HepG2 (cell line): ENCODE measurements at regions not wholly inside any gene's neighbourhood (a gene's known extent, or its start where the extent isn't known, plus 50 kb on each side); places are given as distances from the start of the nearest gene placed in this dataset.

Experiments used
- ATAC-seq: fragments of 200-7000 bp; cut with Tn5 transposase; 3 replicates; pipeline ENCODE4 v1.9.1; 2020; ENCODE audit warnings: mild to moderate bottlenecking, moderate library complexity
- BruUV-seq: library from RNA; stranded (reverse); fragments of 400-500 nt; replicated peaks from 2 replicates; lab custom pipeline; 2021; lab: Mats Ljungman, UMichigan
- CTCF ChIA-PET: fragments of 300-600 bp; formaldehyde crosslinking; extraction: SDS; loops from one replicate; lab custom pipeline; 2021; ENCODE audit warnings: low total read pairs, inconsistent platforms, low intra/inter-chr PET ratio; lab: Yijun Ruan, JAX
- POLR2A ChIA-PET: fragments of 350-600 bp; sonication (Branson Sonifier 250); formaldehyde crosslinking; loops from one replicate; lab custom pipeline; 2020; ENCODE audit warnings: antibody characterized with exemption, inconsistent platforms; lab: Yijun Ruan, JAX
- DNase-seq: peaks from one replicate; pipeline ENCODE4 v3.0.0-alpha.2; 2015; ENCODE audit warnings: low spot score
- FAIRE-seq: peaks from 3 replicates; lab custom pipeline; 2011; peaks lifted over from hg19 to GRCh38; lab: Jason Lieb, UNC
- H2AFZ ChIP-seq: one replicate; pipeline ENCODE4 v1.6.1; 2011; ENCODE audit warnings: low read length, inconsistent platforms
- H3K27ac ChIP-seq: fragments of 300-600 bp; 3 replicates; pipeline ENCODE4 v1.8.0; 2011; ENCODE audit warnings: mixed run types, mild to moderate bottlenecking, mixed read lengths, low read length, inconsistent platforms; ENCODE audit not compliant: insufficient read depth; ENCODE audit errors: extremely low read length
- H3K27me3 ChIP-seq, 2 experiments: fragments of 200-600 bp in 1 of 2; 2 replicates in 1 of 2; 3 replicates in 1 of 2; pipeline versions ENCODE4 v1.6.0 to v1.8.0; 2011; ENCODE audit warnings: low read length in 2 of 2, mild to moderate bottlenecking in 2 of 2, moderate library complexity in 2 of 2, inconsistent platforms in 1 of 2; ENCODE audit not compliant: insufficient read depth in 2 of 2, control insufficient read depth in 1 of 2
- H3K36me3 ChIP-seq, 2 experiments: fragments of 200-600 bp in 1 of 2; replicated peaks in 1 of 2; 2 replicates in 1 of 2; 3 replicates in 1 of 2; pipeline versions ENCODE4 v1.5.1 to v1.8.0; 2011; ENCODE audit warnings: low read length in 2 of 2, inconsistent platforms in 1 of 2; ENCODE audit not compliant: insufficient read depth in 2 of 2, control insufficient read depth in 1 of 2
- H3K4me1 ChIP-seq: 2 replicates; pipeline ENCODE4 v1.5.1; 2012; ENCODE audit warnings: low read length, inconsistent platforms; ENCODE audit not compliant: insufficient read depth
- H3K4me2 ChIP-seq: 2 replicates; pipeline ENCODE4 v1.6.0; 2011; ENCODE audit warnings: low read depth, low read length, inconsistent platforms
- H3K4me3 ChIP-seq, 3 experiments: fragments of 200-600 bp in 1 of 3; sonication (generic), shearing (Covaris generic) in 1 of 3; replicated peaks in 1 of 3; 2 replicates each; pipeline ENCODE4 v1.5.1; 2011 to 2016; ENCODE audit warnings: low read length in 3 of 3, inconsistent platforms in 2 of 3, low read depth in 2 of 3, mild to moderate bottlenecking in 2 of 3, control low read depth in 1 of 3, mixed read lengths in 1 of 3; ENCODE audit not compliant: insufficient read depth in 1 of 3
- H3K79me2 ChIP-seq: one replicate; pipeline ENCODE4 v1.6.1; 2011; ENCODE audit warnings: low read length, inconsistent platforms; ENCODE audit not compliant: insufficient read depth
- H3K9ac ChIP-seq: 2 replicates; pipeline ENCODE4 v1.6.0; 2011; ENCODE audit warnings: mild to moderate bottlenecking, low read depth, low read length, inconsistent platforms; ENCODE audit not compliant: insufficient read depth
- H3K9me3 ChIP-seq: 2 replicates; pipeline ENCODE4 v1.5.1; 2012; ENCODE audit warnings: mild to moderate bottlenecking, low read length
- H4K20me1 ChIP-seq: 2 replicates; pipeline ENCODE4 v1.6.0; 2011; ENCODE audit warnings: inconsistent platforms, mild to moderate bottlenecking, low read length, moderate library complexity; ENCODE audit not compliant: insufficient read depth
- CBX5 ChIP-seq: sonication (generic); formaldehyde crosslinking; IDR thresholded peaks from 2 replicates; pipeline ENCODE4 v1.4.0; 2020; ENCODE audit warnings: missing genetic modification reagents, borderline replicate concordance
- DPF2 ChIP-seq: sonication (generic); formaldehyde crosslinking; IDR thresholded peaks from 2 replicates; pipeline ENCODE4 v1.4.0; 2020; ENCODE audit warnings: mild to moderate bottlenecking, low read depth, missing genetic modification reagents, borderline replicate concordance
- FOXP1 ChIP-seq, 2 experiments: fragments of 450-650 bp in 1 of 2; IDR thresholded peaks; 2 replicates each; pipeline ENCODE4 v1.6.1; 2017 to 2018; ENCODE audit warnings: antibody characterized with exemption in 1 of 2
- KLF16 ChIP-seq, 2 experiments: sonication (generic) in 1 of 2; formaldehyde crosslinking in 1 of 2; IDR thresholded peaks; 2 replicates each; pipeline versions ENCODE4 v1.6.1 to v1.8.0; 2016 to 2023; ENCODE audit warnings: missing genetic modification reagents in 2 of 2, missing compliant biosample characterization in 1 of 2
- NAIF1 ChIP-seq: sonication (generic); formaldehyde crosslinking; IDR thresholded peaks from 2 replicates; pipeline ENCODE4 v1.5.0; 2020; ENCODE audit warnings: mild to moderate bottlenecking, missing genetic modification reagents, borderline replicate concordance
- NCOA2 ChIP-seq: sonication (generic); formaldehyde crosslinking; IDR thresholded peaks from 2 replicates; pipeline ENCODE4 v1.8.0; 2022; ENCODE audit warnings: inconsistent platforms
- RAD51 ChIP-seq: fragments of 450-650 bp; IDR thresholded peaks from 2 replicates; pipeline ENCODE4 v1.6.1; 2016; ENCODE audit warnings: borderline replicate concordance
- RXRA ChIP-seq: sonication (generic); formaldehyde crosslinking; IDR thresholded peaks from 2 replicates; pipeline ENCODE4 v1.5.1; 2020; ENCODE audit warnings: missing genetic modification reagents
- SMAD3 ChIP-seq: sonication (generic); formaldehyde crosslinking; IDR thresholded peaks from 2 replicates; pipeline ENCODE4 v1.4.0; 2020; ENCODE audit warnings: missing genetic modification reagents
- SRSF4 ChIP-seq: fragments of 200-400 bp; formaldehyde crosslinking; IDR thresholded peaks from one replicate; pipeline ENCODE4 v1.6.1; 2018; ENCODE audit warnings: mild to moderate bottlenecking, low read depth, low read length, moderate library complexity; ENCODE audit not compliant: poor library complexity, severe bottlenecking
- ZNF20 ChIP-seq: sonication (generic); formaldehyde crosslinking; IDR thresholded peaks from 2 replicates; pipeline ENCODE4 v1.4.0; 2020; ENCODE audit warnings: mild to moderate bottlenecking, moderate library complexity, missing genetic modification reagents
- ZNF331 ChIP-seq: sonication (generic); formaldehyde crosslinking; IDR thresholded peaks from 2 replicates; pipeline ENCODE4 v1.4.0; 2020; ENCODE audit warnings: missing genetic modification reagents
- ZNF432 ChIP-seq: sonication (generic); formaldehyde crosslinking; IDR thresholded peaks from 2 replicates; pipeline ENCODE4 v1.5.0; 2020; ENCODE audit warnings: missing genetic modification reagents, mild to moderate bottlenecking, borderline replicate concordance
- whole genome bisulfite sequencing: methylation state at CpG from one replicate; pipeline ENCODE4 v1.1.6; 2017; ENCODE audit warnings: low lambda C conversion rate; 5-methylcytosine and 5-hydroxymethylcytosine counted together
- in situ Hi-C: cut with HindIII; loops from 2 replicates; pipeline ENCODE4 v1.10.0; 2017; ENCODE audit warnings: low pct_unique_long_range_greater_than_20kb; ENCODE audit not compliant: extremely low pct_ligation_motif_present
- intact Hi-C: fragments of 100-400 bp; cut with micrococcal nuclease; formaldehyde crosslinking; loops from one replicate; pipeline ENCODE4 v1.10.0; 2022; ENCODE audit not compliant: unreplicated experiment
- TF ChIP-seq, protein P1 (sequence below): sonication (generic); formaldehyde crosslinking; IDR thresholded peaks from 2 replicates; pipeline ENCODE4 v1.5.0; 2020; ENCODE audit warnings: mild to moderate bottlenecking, low read depth, missing genetic modification reagents, borderline replicate concordance
- TF ChIP-seq, protein P2 (sequence below): sonication (generic); formaldehyde crosslinking; IDR thresholded peaks from 2 replicates; pipeline ENCODE4 v1.5.0; 2020; ENCODE audit warnings: mild to moderate bottlenecking, missing genetic modification reagents
- TF ChIP-seq, protein P3 (sequence below): fragments of 450-650 bp; IDR thresholded peaks from 2 replicates; pipeline ENCODE4 v1.6.1; 2016

DNA sequence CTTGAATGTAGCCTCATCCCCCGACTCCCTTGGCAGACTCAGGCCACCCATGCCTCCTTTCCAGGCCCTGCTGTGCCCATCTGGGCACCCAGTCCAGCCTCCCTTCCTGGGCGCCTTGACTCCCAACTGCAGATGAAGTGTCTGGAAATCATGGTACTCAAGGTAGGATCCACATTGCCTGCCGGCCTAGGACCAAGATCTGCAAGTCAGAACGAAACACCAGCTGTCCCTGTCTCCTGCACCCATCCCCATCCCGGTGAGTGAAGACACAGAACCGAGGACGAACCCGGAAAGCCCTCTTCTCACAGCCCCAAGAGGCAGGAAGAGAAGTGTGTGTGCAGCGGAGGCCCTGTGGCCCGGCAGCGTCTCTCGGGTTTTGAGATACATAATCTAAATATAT is 205.1 kb downstream of the EMX2 start (continued):
- no peak for TF ChIP-seq CBX5 (CRISPR knock-in tag)
- no peak for TF ChIP-seq ZNF432 (CRISPR knock-in tag)
- TF ChIP-seq KLF16 (CRISPR knock-in tag; IDR thresholded peaks at IDR 0.05) = no peak
- no peak for TF ChIP-seq NCOA2
- TF ChIP-seq, protein P1, sequence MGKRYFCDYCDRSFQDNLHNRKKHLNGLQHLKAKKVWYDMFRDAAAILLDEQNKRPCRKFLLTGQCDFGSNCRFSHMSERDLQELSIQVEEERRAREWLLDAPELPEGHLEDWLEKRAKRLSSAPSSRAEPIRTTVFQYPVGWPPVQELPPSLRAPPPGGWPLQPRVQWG = no peak

DNA sequence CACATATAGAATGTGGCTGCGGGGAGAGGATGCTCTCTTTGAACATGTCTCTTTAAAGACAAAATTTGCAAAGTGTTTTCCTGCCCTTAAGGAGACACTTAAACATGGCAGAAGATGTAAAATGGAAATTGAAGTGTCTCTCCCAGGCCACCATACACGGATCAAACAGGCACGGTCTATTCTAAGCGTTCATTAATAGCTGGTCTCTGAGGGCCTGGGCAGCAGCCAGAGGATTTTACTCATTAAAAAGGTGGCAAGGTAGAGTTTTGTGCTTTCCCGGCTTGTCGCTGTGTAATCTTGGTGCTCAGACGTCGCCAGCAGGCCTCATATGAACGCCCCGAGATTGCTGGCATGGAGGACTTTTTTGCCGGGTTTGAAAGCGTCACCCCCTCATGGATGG is 205.5 kb downstream of the EMX2 start:
- intact Hi-C loops (no loop called here), in situ Hi-C loops (no loop called here)
- DNase-seq (no peak), ATAC-seq (no peak), FAIRE-seq (no peak)
- Histone ChIP-seq H3K9ac (no peak overlapping the region), H2AFZ (no peak overlapping the region), H3K27me3 (peaks cover 0 to 3% of the 10 kb centered on the region in 2 experiments; a peak in 2 of 5 replicates), H3K4me3 (no peak overlapping the region), H3K9me3 (no peaks in the 10 kb centered on the region), H3K4me1 (no peaks in the 10 kb centered on the region), H3K27ac (no peak overlapping the region), H3K79me2 (no peaks in the 10 kb centered on the region), H3K4me2 (no peak overlapping the region), H3K36me3 (no peaks in the 10 kb centered on the region), H4K20me1 (no peaks in the 10 kb centered on the region)
- ChIA-PET CTCF (no interaction called here), POLR2A (no interaction called here)
- BruUV-seq = no TSS peak
- no peak for TF ChIP-seq RXRA (CRISPR knock-in tag)
- TF ChIP-seq, protein P2, sequence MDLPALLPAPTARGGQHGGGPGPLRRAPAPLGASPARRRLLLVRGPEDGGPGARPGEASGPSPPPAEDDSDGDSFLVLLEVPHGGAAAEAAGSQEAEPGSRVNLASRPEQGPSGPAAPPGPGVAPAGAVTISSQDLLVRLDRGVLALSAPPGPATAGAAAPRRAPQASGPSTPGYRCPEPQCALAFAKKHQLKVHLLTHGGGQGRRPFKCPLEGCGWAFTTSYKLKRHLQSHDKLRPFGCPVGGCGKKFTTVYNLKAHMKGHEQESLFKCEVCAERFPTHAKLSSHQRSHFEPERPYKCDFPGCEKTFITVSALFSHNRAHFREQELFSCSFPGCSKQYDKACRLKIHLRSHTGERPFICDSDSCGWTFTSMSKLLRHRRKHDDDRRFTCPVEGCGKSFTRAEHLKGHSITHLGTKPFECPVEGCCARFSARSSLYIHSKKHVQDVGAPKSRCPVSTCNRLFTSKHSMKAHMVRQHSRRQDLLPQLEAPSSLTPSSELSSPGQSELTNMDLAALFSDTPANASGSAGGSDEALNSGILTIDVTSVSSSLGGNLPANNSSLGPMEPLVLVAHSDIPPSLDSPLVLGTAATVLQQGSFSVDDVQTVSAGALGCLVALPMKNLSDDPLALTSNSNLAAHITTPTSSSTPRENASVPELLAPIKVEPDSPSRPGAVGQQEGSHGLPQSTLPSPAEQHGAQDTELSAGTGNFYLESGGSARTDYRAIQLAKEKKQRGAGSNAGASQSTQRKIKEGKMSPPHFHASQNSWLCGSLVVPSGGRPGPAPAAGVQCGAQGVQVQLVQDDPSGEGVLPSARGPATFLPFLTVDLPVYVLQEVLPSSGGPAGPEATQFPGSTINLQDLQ = no peak
- TF ChIP-seq DPF2 = no peak
- no peak for TF ChIP-seq SMAD3 (CRISPR knock-in tag)
- no peak for TF ChIP-seq ZNF20 (CRISPR knock-in tag)
- no peak for TF ChIP-seq ZNF331 (CRISPR knock-in tag)
- TF ChIP-seq, protein P3, sequence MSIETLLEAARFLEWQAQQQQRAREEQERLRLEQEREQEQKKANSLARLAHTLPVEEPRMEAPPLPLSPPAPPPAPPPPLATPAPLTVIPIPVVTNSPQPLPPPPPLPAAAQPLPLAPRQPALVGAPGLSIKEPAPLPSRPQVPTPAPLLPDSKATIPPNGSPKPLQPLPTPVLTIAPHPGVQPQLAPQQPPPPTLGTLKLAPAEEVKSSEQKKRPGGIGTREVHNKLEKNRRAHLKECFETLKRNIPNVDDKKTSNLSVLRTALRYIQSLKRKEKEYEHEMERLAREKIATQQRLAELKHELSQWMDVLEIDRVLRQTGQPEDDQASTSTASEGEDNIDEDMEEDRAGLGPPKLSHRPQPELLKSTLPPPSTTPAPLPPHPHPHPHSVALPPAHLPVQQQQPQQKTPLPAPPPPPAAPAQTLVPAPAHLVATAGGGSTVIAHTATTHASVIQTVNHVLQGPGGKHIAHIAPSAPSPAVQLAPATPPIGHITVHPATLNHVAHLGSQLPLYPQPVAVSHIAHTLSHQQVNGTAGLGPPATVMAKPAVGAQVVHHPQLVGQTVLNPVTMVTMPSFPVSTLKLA = no peak
- TF ChIP-seq NAIF1 (CRISPR knock-in tag) = no peak
- TF ChIP-seq RAD51 = no peak
- no peak for TF ChIP-seq SRSF4
- TF ChIP-seq FOXP1 (IDR thresholded peaks at IDR 0.05) = no peak
- TF ChIP-seq FOXP1 (CRISPR knock-in tag; IDR thresholded peaks at IDR 0.05) = no peak
- WGBS = 45% methylated on average over 12 of the region's 12 CpGs
